ENCODE measurements at regions not wholly inside any gene's neighbourhood (a gene's known extent, or its start where the extent isn't known, plus 50 kb on each side); places are given as distances from the start of the nearest gene placed in this dataset.

DNA sequence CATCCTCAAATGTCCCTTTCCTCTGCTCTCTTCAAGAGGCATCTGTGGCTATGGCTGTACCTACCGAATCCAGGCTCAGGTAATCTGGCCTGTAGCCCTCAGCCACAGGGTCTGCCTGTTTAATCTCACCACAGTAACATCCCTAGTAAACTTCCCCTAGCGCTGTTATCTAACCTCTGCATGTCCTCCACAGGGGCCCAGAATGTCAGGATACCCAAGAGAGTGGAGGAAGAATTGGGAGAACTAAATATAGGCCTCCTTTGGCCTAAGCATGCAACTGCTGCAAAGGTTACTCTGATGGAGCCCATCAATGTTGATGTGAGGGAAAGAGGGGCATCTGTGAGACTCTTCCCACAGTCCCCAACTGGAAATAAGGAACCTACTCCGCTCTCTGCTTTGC, 63.2 kb upstream of the IFNG-AS1 start:
- H3K9ac ChIP-seq (ENCODE audit: low read length): no peak overlapping the region
- FAIRE-seq: no peak
- H3K27me3 Mint-ChIP-seq (ENCODE audit: low read depth, unreplicated experiment): peaks cover 8% of the 10 kb centered on the region
- peaks cover 2% of the 10 kb centered on the region for H3K4me1 ChIP-seq (ENCODE audit: insufficient read depth, low read length)
- H3K4me2 ChIP-seq (ENCODE audit: low read length): no peak overlapping the region
- H3K36me3 Mint-ChIP-seq (ENCODE audit: low read depth, unreplicated experiment): no peaks in the 10 kb centered on the region
- H3K36me3 ChIP-seq (ENCODE audit: insufficient read depth, low read length): no peaks in the 10 kb centered on the region
- H3K27ac Mint-ChIP-seq (ENCODE audit: unreplicated experiment): no peak overlapping the region
- no peak overlapping the region for H3K27ac ChIP-seq (ENCODE audit: low read depth, low read length)
- no peak overlapping the region for H2AFZ ChIP-seq (ENCODE audit: low read depth, low read length)
- no peaks in the 10 kb centered on the region for H3K9me3 ChIP-seq (ENCODE audit: insufficient read depth, low read depth, low read length)
- no peak for DNase-seq (ENCODE audit: low read depth)
- peaks cover 2% of the 10 kb centered on the region for H3K9me3 Mint-ChIP-seq (ENCODE audit: unreplicated experiment)
- no peak overlapping the region for H3K4me3 ChIP-seq (ENCODE audit: insufficient read depth, low read depth, low read length)
- H3K4me3 Mint-ChIP-seq (ENCODE audit: unreplicated experiment): no peak overlapping the region
- H4K20me1 ChIP-seq (ENCODE audit: insufficient read depth, low read length): no peaks in the 10 kb centered on the region
- TF ChIP-seq EZH2 (IDR thresholded peaks at IDR 0.05; ENCODE audit: insufficient read depth, low read length): no peak
- TF ChIP-seq, protein P1, sequence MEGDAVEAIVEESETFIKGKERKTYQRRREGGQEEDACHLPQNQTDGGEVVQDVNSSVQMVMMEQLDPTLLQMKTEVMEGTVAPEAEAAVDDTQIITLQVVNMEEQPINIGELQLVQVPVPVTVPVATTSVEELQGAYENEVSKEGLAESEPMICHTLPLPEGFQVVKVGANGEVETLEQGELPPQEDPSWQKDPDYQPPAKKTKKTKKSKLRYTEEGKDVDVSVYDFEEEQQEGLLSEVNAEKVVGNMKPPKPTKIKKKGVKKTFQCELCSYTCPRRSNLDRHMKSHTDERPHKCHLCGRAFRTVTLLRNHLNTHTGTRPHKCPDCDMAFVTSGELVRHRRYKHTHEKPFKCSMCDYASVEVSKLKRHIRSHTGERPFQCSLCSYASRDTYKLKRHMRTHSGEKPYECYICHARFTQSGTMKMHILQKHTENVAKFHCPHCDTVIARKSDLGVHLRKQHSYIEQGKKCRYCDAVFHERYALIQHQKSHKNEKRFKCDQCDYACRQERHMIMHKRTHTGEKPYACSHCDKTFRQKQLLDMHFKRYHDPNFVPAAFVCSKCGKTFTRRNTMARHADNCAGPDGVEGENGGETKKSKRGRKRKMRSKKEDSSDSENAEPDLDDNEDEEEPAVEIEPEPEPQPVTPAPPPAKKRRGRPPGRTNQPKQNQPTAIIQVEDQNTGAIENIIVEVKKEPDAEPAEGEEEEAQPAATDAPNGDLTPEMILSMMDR (IDR thresholded peaks at IDR 0.05; ENCODE audit: insufficient read depth, low read depth, low read length): no peak
- no peaks in the 10 kb centered on the region for H3K27me3 ChIP-seq (ENCODE audit: insufficient read depth, low read length)
- H3K79me2 ChIP-seq (ENCODE audit: insufficient read depth, low read length): no peaks in the 10 kb centered on the region
- peaks cover 4% of the 10 kb centered on the region for H3K4me1 Mint-ChIP-seq (ENCODE audit: low read depth, unreplicated experiment)

DNA sequence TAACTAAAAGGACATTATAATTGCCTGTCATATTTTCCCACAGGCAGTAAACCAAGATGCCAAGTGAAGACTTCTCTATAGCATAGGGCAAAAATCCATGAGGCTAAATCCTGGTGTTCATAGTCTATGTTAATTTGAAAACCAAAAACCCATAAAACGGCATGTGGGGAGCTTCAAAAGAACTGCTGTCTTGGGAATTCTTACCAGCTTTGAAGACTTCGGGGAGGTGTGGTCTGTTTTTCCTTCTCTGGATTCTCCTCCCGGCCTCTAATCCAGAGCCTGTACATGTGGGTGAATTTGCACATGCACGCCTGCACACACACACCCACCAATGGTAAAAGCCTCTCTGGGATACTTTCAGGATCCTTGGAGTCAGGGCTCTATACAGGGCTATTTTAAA, 61.9 kb upstream of the IFNG-AS1 start:
- Histone ChIP-seq H3K4me1 (ENCODE audit: insufficient read depth, low read length) (no peaks in the 10 kb centered on the region), H3K27ac (ENCODE audit: low read depth, low read length) (no peak overlapping the region), H3K4me3 (ENCODE audit: insufficient read depth, low read depth, low read length) (no peak overlapping the region), H3K9ac (ENCODE audit: low read length) (no peak overlapping the region), H3K27me3 (ENCODE audit: insufficient read depth, low read length) (no peaks in the 10 kb centered on the region), H3K79me2 (ENCODE audit: insufficient read depth, low read length) (no peaks in the 10 kb centered on the region), H3K36me3 (ENCODE audit: insufficient read depth, low read length) (no peaks in the 10 kb centered on the region), H4K20me1 (ENCODE audit: insufficient read depth, low read length) (no peaks in the 10 kb centered on the region), H3K9me3 (ENCODE audit: insufficient read depth, low read depth, low read length) (no peaks in the 10 kb centered on the region), H3K4me2 (ENCODE audit: low read length) (no peak overlapping the region), H2AFZ (ENCODE audit: low read depth, low read length) (no peak overlapping the region)
- no peaks in the 10 kb centered on the region for H3K36me3 Mint-ChIP-seq (ENCODE audit: low read depth, unreplicated experiment)
- FAIRE-seq: no peak
- no peak for TF ChIP-seq EZH2 (IDR thresholded peaks at IDR 0.05; ENCODE audit: insufficient read depth, low read length)
- TF ChIP-seq, protein P1 (IDR thresholded peaks at IDR 0.05; ENCODE audit: insufficient read depth, low read depth, low read length): no peak
- H3K9me3 Mint-ChIP-seq (ENCODE audit: unreplicated experiment): peaks cover 2% of the 10 kb centered on the region
- H3K27ac Mint-ChIP-seq (ENCODE audit: unreplicated experiment): no peak overlapping the region
- peaks cover 8% of the 10 kb centered on the region for H3K27me3 Mint-ChIP-seq (ENCODE audit: low read depth, unreplicated experiment)
- H3K4me3 Mint-ChIP-seq (ENCODE audit: unreplicated experiment): no peak overlapping the region
- H3K4me1 Mint-ChIP-seq (ENCODE audit: low read depth, unreplicated experiment): no peaks in the 10 kb centered on the region
- DNase-seq (ENCODE audit: low read depth): no peak

DNA sequence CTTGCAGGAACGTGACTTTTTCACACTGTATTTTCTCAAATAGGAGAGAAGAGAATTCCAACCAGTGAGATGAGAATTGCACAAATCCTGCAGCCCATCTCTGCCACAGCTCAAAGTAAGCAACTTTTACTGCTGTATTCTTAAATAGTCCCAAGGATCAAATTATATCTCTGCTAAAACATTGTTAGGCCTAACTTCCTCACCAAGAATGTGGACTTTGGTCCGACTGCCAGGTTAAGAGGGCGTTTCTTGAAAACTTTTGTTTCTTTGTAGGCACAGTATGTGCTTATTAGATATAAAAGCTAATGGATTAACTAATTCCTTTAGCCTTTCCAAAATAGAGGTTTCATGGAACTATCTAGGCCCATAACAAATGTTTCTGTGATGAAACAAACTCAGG, 61.4 kb upstream of the IFNG-AS1 start:
- Mint-ChIP-seq H3K4me3 (ENCODE audit: unreplicated experiment) (no peak overlapping the region), H3K9me3 (ENCODE audit: unreplicated experiment) (peaks cover 2% of the 10 kb centered on the region), H3K36me3 (ENCODE audit: low read depth, unreplicated experiment) (no peaks in the 10 kb centered on the region), H3K27me3 (ENCODE audit: low read depth, unreplicated experiment) (peaks cover 8% of the 10 kb centered on the region), H3K4me1 (ENCODE audit: low read depth, unreplicated experiment) (no peaks in the 10 kb centered on the region), H3K27ac (ENCODE audit: unreplicated experiment) (no peak overlapping the region)
- no peaks in the 10 kb centered on the region for H3K27me3 ChIP-seq (ENCODE audit: insufficient read depth, low read length)
- TF ChIP-seq, protein P1 (IDR thresholded peaks at IDR 0.05; ENCODE audit: insufficient read depth, low read depth, low read length): no peak
- no peak for TF ChIP-seq EZH2 (IDR thresholded peaks at IDR 0.05; ENCODE audit: insufficient read depth, low read length)
- no peaks in the 10 kb centered on the region for H4K20me1 ChIP-seq (ENCODE audit: insufficient read depth, low read length)
- H3K4me2 ChIP-seq (ENCODE audit: low read length): no peak overlapping the region
- H3K9ac ChIP-seq (ENCODE audit: low read length): no peak overlapping the region
- FAIRE-seq: no peak
- H3K27ac ChIP-seq (ENCODE audit: low read depth, low read length): no peak overlapping the region
- no peaks in the 10 kb centered on the region for H3K36me3 ChIP-seq (ENCODE audit: insufficient read depth, low read length)
- H2AFZ ChIP-seq (ENCODE audit: low read depth, low read length): no peak overlapping the region
- DNase-seq (ENCODE audit: low read depth): no peak
- no peaks in the 10 kb centered on the region for H3K79me2 ChIP-seq (ENCODE audit: insufficient read depth, low read length)
- H3K4me1 ChIP-seq (ENCODE audit: insufficient read depth, low read length): no peaks in the 10 kb centered on the region
- no peaks in the 10 kb centered on the region for H3K9me3 ChIP-seq (ENCODE audit: insufficient read depth, low read depth, low read length)
- no peak overlapping the region for H3K4me3 ChIP-seq (ENCODE audit: insufficient read depth, low read depth, low read length)
